Peyer's patch (tissue), 4 donors: ENCODE measurements at regions not wholly inside any gene's neighbourhood (a gene's known extent, or its start where the extent isn't known, plus 50 kb on each side); places are given as distances from the start of the nearest gene placed in this dataset.

Experiments
- CTCF ChIP-seq, 6 experiments: fragments of 450-650 bp in 4 of 6; fragments of 200-600 bp in 2 of 6; sonication (generic) in 1 of 6; IDR thresholded peaks; one replicate each; pipeline ENCODE4 v1.5.1; 2017 to 2019; ENCODE audit warnings: antibody characterized with exemption in 6 of 6, mild to moderate bottlenecking in 3 of 6, moderate library complexity in 1 of 6
- POLR2A ChIP-seq, 2 donors: fragments of 450-650 bp; IDR thresholded peaks; one replicate each; pipeline ENCODE4 v1.5.1; 2017; ENCODE audit warnings: antibody characterized with exemption in 2 of 2, mild to moderate bottlenecking in 2 of 2, moderate library complexity in 2 of 2

GRCh38 chr9:61674882-61675281 is 485.0 kb downstream of the SPATA31A7 start:
- TF ChIP-seq CTCF (IDR thresholded peaks at IDR 0.05) (no peak), POLR2A (IDR thresholded peaks at IDR 0.05) (no peak)
